ENCODE measurements at regions not wholly inside any gene's neighbourhood (a gene's known extent, or its start where the extent isn't known, plus 50 kb on each side); places are given as distances from the start of the nearest gene placed in this dataset.
"Not testable (repeated sequence)": the region's sequence is repeated elsewhere in the genome, so short reads cannot be mapped to it uniquely, and the experiment has no call there.

DNA sequence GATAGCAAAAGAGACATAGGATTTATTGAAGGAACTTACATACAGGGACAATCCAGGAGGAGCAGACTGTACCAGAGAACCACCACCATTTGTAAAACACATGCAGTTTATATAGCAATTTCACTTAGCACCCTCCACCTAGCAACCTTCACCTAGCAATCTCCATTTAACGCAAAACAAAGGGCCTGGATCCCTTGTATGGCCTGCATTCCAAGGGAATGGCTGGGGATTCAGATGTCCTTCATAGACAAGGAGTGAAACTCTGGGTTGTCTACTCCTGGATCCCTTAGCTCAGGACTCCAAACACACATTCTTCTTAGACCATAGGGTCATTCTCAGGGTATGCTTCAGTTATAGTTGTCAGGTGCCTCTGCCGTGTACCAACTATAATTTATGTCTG is 1324.9 kb downstream of the HACE1 start:
- DNase-seq (ENCODE audit: low read depth, low spot score), result no peak
- H3K9me3 ChIP-seq (ENCODE audit: insufficient read depth, low read length), result no peaks in the 10 kb centered on the region

DNA sequence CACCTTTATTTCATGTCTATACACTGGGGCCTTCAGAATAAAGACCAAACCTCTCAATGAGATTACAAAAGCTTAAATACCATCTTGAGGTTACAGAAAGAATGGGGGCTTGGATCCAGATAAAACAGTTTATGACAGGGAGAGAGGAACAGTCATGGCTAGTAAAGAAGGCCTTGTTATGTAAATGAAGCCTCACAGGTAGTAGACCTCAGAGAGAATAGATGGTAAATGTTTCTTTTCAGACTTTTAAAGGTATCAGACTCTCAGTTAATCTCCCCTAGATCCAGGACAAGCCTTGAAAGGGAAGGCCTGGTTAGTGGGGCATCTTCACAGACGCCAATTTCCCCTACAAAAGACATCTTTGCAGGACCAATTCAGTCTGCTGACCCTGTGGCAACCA is 1325.6 kb downstream of the HACE1 start:
- Histone ChIP-seq H3K9ac (ENCODE audit: insufficient read length, low read depth) (no peak overlapping the region), H3K27me3 (ENCODE audit: insufficient read depth, insufficient read length) (no peaks in the 10 kb centered on the region), H3K36me3 (ENCODE audit: insufficient read depth, insufficient read length, low read length) (no peaks in the 10 kb centered on the region), H3K4me3 (ENCODE audit: insufficient read length, low read depth) (no peak overlapping the region), H3K9me3 (ENCODE audit: insufficient read depth, low read length) (no peaks in the 10 kb centered on the region), H3K4me1 (ENCODE audit: insufficient read depth, insufficient read length) (no peaks in the 10 kb centered on the region)
- TF ChIP-seq YY1 (IDR thresholded peaks at IDR 0.05; ENCODE audit: insufficient read depth, insufficient read length) (no peak), ZNF274 (IDR thresholded peaks at IDR 0.05; ENCODE audit: low read depth, low read length) (no peak), SUZ12 (IDR thresholded peaks at IDR 0.05; ENCODE audit: extremely low read depth, insufficient read depth, insufficient read length) (no peak)
- DNase-seq (ENCODE audit: low read depth, low spot score), result no peak

More for the DNA sequence above, 1324.9 kb downstream of the HACE1 start:
- Histone ChIP-seq H3K9ac (ENCODE audit: insufficient read length, low read depth) (no peak overlapping the region), H3K27me3 (ENCODE audit: insufficient read depth, insufficient read length) (no peaks in the 10 kb centered on the region), H3K36me3 (ENCODE audit: insufficient read depth, insufficient read length, low read length) (no peaks in the 10 kb centered on the region), H3K4me3 (ENCODE audit: insufficient read length, low read depth) (no peak overlapping the region), H3K4me1 (ENCODE audit: insufficient read depth, insufficient read length) (no peaks in the 10 kb centered on the region)
- TF ChIP-seq SUZ12 (IDR thresholded peaks at IDR 0.05; ENCODE audit: extremely low read depth, insufficient read depth, insufficient read length) (no peak), ZNF274 (IDR thresholded peaks at IDR 0.05; ENCODE audit: low read depth, low read length) (no peak)

DNA sequence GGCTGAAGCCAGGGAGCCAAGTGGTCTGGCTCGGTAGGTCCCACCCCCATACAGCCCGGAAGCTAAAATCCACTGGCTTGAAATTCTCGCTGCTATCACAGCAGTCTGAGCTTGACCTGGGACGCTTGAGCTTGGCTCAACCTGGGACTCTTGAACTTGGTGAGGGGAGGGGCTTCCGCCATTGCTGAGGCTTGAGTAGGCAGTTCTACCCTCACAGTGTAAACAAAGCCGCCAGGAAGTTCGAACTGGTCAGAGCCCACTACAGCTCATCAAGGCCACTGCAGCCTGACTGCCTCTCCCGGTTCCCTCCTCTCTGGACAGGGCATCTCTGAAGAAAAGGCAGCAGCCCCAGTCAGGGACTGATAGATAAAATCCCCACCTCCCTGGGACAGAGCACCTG is 1337.7 kb downstream of the HACE1 start:
- Histone ChIP-seq H3K4me1 (ENCODE audit: insufficient read depth, insufficient read length) (no peaks in the 10 kb centered on the region), H3K9ac (ENCODE audit: insufficient read length, low read depth) (no peak overlapping the region), H3K27me3 (ENCODE audit: insufficient read depth, insufficient read length) (no peaks in the 10 kb centered on the region), H3K9me3 (ENCODE audit: insufficient read depth, low read length) (no peaks in the 10 kb centered on the region), H3K36me3 (ENCODE audit: insufficient read depth, insufficient read length, low read length) (no peaks in the 10 kb centered on the region), H3K4me3 (ENCODE audit: insufficient read length, low read depth) (no peak overlapping the region)
- DNase-seq (ENCODE audit: low read depth, low spot score), result no peak
- TF ChIP-seq SUZ12 (IDR thresholded peaks at IDR 0.05; ENCODE audit: extremely low read depth, insufficient read depth, insufficient read length) (no peak), YY1 (IDR thresholded peaks at IDR 0.05; ENCODE audit: insufficient read depth, insufficient read length) (no peak), ZNF274 (IDR thresholded peaks at IDR 0.05; ENCODE audit: low read depth, low read length) (no peak)

DNA sequence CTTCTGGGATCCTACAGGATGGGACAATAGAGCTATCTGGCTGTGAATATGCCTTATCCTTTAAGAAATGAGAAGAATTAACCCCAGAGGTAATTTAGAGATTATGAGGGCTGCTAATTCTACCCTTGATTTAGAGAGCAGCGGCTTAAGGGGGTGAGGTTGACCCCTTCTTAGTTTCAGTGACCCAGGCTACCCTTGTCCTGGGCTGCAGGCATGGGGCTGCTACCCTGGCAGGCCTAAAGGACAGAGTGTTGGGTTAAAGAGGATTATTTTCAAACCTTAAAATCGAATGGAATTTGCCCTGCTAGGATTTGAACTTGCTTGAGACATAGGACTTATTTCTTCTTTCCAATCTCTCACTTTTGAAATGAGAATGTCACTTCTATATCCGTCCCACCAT is 1343.4 kb downstream of the HACE1 start:
- Histone ChIP-seq H3K36me3 (ENCODE audit: insufficient read depth, insufficient read length, low read length) (no peaks in the 10 kb centered on the region), H3K4me3 (ENCODE audit: insufficient read length, low read depth) (no peak overlapping the region), H3K9ac (ENCODE audit: insufficient read length, low read depth) (no peak overlapping the region), H3K9me3 (ENCODE audit: insufficient read depth, low read length) (no peaks in the 10 kb centered on the region), H3K27me3 (ENCODE audit: insufficient read depth, insufficient read length) (no peaks in the 10 kb centered on the region), H3K4me1 (ENCODE audit: insufficient read depth, insufficient read length) (no peaks in the 10 kb centered on the region)
- TF ChIP-seq SUZ12 (IDR thresholded peaks at IDR 0.05; ENCODE audit: extremely low read depth, insufficient read depth, insufficient read length) (no peak), YY1 (IDR thresholded peaks at IDR 0.05; ENCODE audit: insufficient read depth, insufficient read length) (no peak), ZNF274 (IDR thresholded peaks at IDR 0.05; ENCODE audit: low read depth, low read length) (no peak)
- no peak for DNase-seq (ENCODE audit: low read depth, low spot score)

DNA sequence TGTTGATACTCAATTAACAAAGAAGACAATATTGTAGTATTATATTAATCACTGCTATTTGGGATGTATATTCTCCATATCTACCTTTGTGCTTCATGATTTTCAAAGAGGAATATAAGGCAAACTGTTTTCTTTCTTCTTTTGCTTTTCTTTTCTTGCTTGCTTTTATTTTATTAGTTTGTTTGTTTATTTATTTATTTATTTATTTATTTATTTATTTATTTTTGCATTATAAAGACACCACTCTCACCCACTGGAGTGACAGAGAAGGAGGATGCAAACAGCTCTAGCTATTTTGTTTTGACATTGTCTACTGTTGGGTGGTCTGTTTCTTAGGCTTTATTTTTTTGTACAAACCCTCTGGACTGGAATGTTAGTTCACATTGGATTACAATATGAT is 1352.7 kb downstream of the HACE1 start:
- Histone ChIP-seq H3K9me3 (ENCODE audit: insufficient read depth, low read length) (no peaks in the 10 kb centered on the region), H3K9ac (ENCODE audit: insufficient read length, low read depth) (no peak overlapping the region), H3K4me3 (ENCODE audit: insufficient read length, low read depth) (no peak overlapping the region), H3K27me3 (ENCODE audit: insufficient read depth, insufficient read length) (no peaks in the 10 kb centered on the region), H3K36me3 (ENCODE audit: insufficient read depth, insufficient read length, low read length) (no peaks in the 10 kb centered on the region), H3K4me1 (ENCODE audit: insufficient read depth, insufficient read length) (no peaks in the 10 kb centered on the region)
- TF ChIP-seq ZNF274 (IDR thresholded peaks at IDR 0.05; ENCODE audit: low read depth, low read length) (no peak), YY1 (IDR thresholded peaks at IDR 0.05; ENCODE audit: insufficient read depth, insufficient read length) (no peak), SUZ12 (IDR thresholded peaks at IDR 0.05; ENCODE audit: extremely low read depth, insufficient read depth, insufficient read length) (no peak)
- DNase-seq (ENCODE audit: low read depth, low spot score), result no peak

DNA sequence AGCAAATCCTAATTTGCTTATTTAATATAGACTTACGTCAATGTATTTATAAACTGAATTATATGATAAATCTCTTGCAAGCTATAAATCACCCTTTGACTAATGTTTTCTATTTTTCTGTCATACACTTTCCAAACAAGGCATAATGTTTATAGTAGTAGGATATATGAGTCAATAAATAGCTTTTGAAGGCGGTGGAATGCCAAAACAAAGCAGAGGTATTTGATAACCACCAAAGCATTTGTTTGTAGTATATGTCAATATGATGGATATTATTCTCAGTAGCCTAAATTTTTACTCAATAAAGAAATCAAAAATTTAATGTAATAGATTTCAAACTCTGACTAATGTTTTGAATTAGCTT is 1354.6 kb downstream of the HACE1 start:
- Histone ChIP-seq H3K27me3 (ENCODE audit: insufficient read depth, insufficient read length) (no peaks in the 10 kb centered on the region), H3K9me3 (ENCODE audit: insufficient read depth, low read length) (no peaks in the 10 kb centered on the region), H3K36me3 (ENCODE audit: insufficient read depth, insufficient read length, low read length) (no peaks in the 10 kb centered on the region), H3K4me1 (ENCODE audit: insufficient read depth, insufficient read length) (no peaks in the 10 kb centered on the region), H3K4me3 (ENCODE audit: insufficient read length, low read depth) (no peak overlapping the region), H3K9ac (ENCODE audit: insufficient read length, low read depth) (no peak overlapping the region)
- no peak for DNase-seq (ENCODE audit: low read depth, low spot score)
- no peak for TF ChIP-seq SUZ12 (IDR thresholded peaks at IDR 0.05; ENCODE audit: extremely low read depth, insufficient read depth, insufficient read length)
- no peak for TF ChIP-seq YY1 (IDR thresholded peaks at IDR 0.05; ENCODE audit: insufficient read depth, insufficient read length)
- TF ChIP-seq ZNF274 (IDR thresholded peaks at IDR 0.05; ENCODE audit: low read depth, low read length), result no peak

DNA sequence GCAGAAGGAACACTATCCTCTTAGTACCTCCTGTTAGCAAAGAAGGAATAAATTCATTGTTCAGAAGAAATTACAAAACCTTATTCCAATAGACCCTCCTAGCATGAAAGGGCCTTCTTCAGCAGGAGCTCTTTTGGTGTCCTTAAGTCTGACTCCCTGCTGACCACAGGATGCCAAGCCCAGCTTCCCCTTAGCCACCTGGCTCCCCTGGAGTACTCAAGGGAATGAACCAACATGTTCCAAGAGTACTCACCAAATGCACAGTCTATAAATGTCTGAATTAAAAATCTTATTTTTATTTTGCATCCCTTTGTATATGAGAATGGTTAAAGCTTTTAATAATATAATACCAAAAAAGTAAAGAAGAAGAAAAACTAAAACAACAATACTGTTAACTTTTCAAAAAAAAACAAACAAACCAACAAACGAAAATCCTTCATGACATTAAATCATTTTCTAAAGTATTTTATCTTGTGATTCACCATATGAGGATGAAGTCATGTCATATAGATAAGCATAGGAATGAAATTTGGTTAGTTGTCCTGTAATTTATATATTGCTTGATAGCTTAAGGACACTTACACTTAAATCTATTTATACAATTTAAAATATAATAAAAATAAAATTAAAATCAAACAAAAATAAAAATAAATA is 1355.1 kb downstream of the HACE1 start:
- Histone ChIP-seq H3K4me1 (ENCODE audit: insufficient read depth, insufficient read length) (no peaks in the 10 kb centered on the region), H3K27me3 (ENCODE audit: insufficient read depth, insufficient read length) (no peaks in the 10 kb centered on the region), H3K36me3 (ENCODE audit: insufficient read depth, insufficient read length, low read length) (no peaks in the 10 kb centered on the region), H3K9me3 (ENCODE audit: insufficient read depth, low read length) (no peaks in the 10 kb centered on the region), H3K9ac (ENCODE audit: insufficient read length, low read depth) (no peak overlapping the region), H3K4me3 (ENCODE audit: insufficient read length, low read depth) (no peak overlapping the region)
- DNase-seq (ENCODE audit: low read depth, low spot score), result no peak
- TF ChIP-seq ZNF274 (IDR thresholded peaks at IDR 0.05; ENCODE audit: low read depth, low read length) (no peak), SUZ12 (IDR thresholded peaks at IDR 0.05; ENCODE audit: extremely low read depth, insufficient read depth, insufficient read length) (no peak), YY1 (IDR thresholded peaks at IDR 0.05; ENCODE audit: insufficient read depth, insufficient read length) (no peak)

DNA sequence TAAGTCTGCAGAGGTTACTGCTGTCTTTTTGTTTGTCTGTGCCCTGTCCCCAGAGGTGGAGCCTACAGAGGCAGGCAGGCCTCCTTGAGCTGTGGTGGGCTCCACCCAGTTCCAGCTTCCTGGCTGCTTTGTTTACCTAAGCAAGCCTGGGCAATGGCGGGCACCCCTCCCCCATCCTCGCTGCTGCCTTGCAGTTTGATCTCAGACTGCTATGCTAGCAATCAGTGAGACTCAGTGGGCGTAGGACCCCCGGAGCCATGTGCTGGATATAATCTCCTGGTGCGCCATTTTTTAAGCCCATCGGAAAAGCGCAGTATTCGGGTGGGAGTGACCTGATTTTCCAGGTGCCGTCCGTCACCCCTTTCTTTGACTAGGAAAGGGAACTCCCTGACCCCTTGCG is 1363.1 kb downstream of the HACE1 start:
- not testable (repeated sequence) for H3K27me3 ChIP-seq (ENCODE audit: insufficient read depth, insufficient read length); H3K4me1 ChIP-seq (ENCODE audit: insufficient read depth, insufficient read length); DNase-seq (ENCODE audit: low read depth, low spot score); H3K9me3 ChIP-seq (ENCODE audit: insufficient read depth, low read length); H3K4me3 ChIP-seq (ENCODE audit: insufficient read length, low read depth); H3K9ac ChIP-seq (ENCODE audit: insufficient read length, low read depth); H3K36me3 ChIP-seq (ENCODE audit: insufficient read depth, insufficient read length, low read length)
